Endothelial cell of umbilical vein (primary cell): ENCODE measurements at regions not wholly inside any gene's neighbourhood (a gene's known extent, or its start where the extent isn't known, plus 50 kb on each side); places are given as distances from the start of the nearest gene placed in this dataset.
"Not testable (repeated sequence)": the region's sequence is repeated elsewhere in the genome, so short reads cannot be mapped to it uniquely, and the experiment has no call there.

Source experiments
- BruUV-seq: library from RNA; stranded (reverse); fragments of 400-500 nt; replicated peaks from 2 replicates; lab custom pipeline; 2021; lab: Mats Ljungman, UMichigan
- CTCF ChIA-PET: fragments of 300-600, 350-600 bp; sonication (Branson Sonifier 250); formaldehyde crosslinking; loops from one replicate; lab custom pipeline; 2021; ENCODE audit warnings: antibody characterized with exemption, inconsistent platforms; lab: Charles Lee
- POLR2A ChIA-PET: fragments of 300-600, 350-600 bp; sonication (Branson Sonifier 250); formaldehyde crosslinking; loops from one replicate; lab custom pipeline; 2021; ENCODE audit warnings: antibody characterized with exemption, inconsistent platforms; lab: Charles Lee
- DNase-seq: peaks from one replicate; pipeline ENCODE4 v3.0.0-alpha.2; 2011; ENCODE audit warnings: low read depth, low spot score
- FAIRE-seq: peaks from 2 replicates; lab custom pipeline; 2011; peaks lifted over from hg19 to GRCh38; lab: Jason Lieb, UNC
- H2AFZ ChIP-seq: 2 replicates; pipeline ENCODE4 v1.6.0; 2012; ENCODE audit warnings: low read depth, low read length, control low read depth, inconsistent platforms
- H3K27ac ChIP-seq: 2 replicates; pipeline ENCODE4 v1.5.1; 2011; ENCODE audit warnings: low read depth, mild to moderate bottlenecking, control low read depth, low read length, moderate library complexity; ENCODE audit not compliant: insufficient read depth
- H3K27me3 ChIP-seq, 2 experiments: 2 replicates each; pipeline versions ENCODE4 v1.6.0 to v1.6.1; 2011; ENCODE audit warnings: low read length in 2 of 2, mixed read lengths in 1 of 2; ENCODE audit not compliant: control insufficient read depth in 2 of 2, insufficient read depth in 2 of 2
- H3K36me3 ChIP-seq, 2 experiments: 2 replicates in 1 of 2; 3 replicates in 1 of 2; pipeline ENCODE4 v1.5.1; 2011; ENCODE audit warnings: low read length in 2 of 2, mild to moderate bottlenecking in 1 of 2, moderate library complexity in 1 of 2; ENCODE audit not compliant: control insufficient read depth in 2 of 2, insufficient read depth in 2 of 2; ENCODE audit errors: extremely low read depth in 1 of 2
- H3K4me1 ChIP-seq: 3 replicates; pipeline ENCODE4 v1.5.1; 2011; ENCODE audit warnings: mild to moderate bottlenecking, low read length; ENCODE audit not compliant: control insufficient read depth, insufficient read depth; ENCODE audit errors: extremely low read depth
- H3K4me2 ChIP-seq: 2 replicates; pipeline ENCODE4 v1.6.1; 2011; ENCODE audit warnings: low read length, control low read depth, mixed read lengths; ENCODE audit not compliant: insufficient read depth
- H3K4me3 ChIP-seq, 3 experiments: fragments of 200-600 bp in 1 of 3; sonication (generic), shearing (Covaris generic) in 1 of 3; replicated peaks in 1 of 3; 2 replicates each; pipeline ENCODE4 v1.5.1; 2011 to 2016; ENCODE audit warnings: control low read depth in 3 of 3, low read length in 3 of 3, mild to moderate bottlenecking in 2 of 3, inconsistent platforms in 1 of 3, low read depth in 1 of 3, moderate library complexity in 1 of 3; ENCODE audit not compliant: insufficient read depth in 1 of 3
- H3K79me2 ChIP-seq: 2 replicates; pipeline ENCODE4 v1.6.0; 2012; ENCODE audit warnings: low read length, inconsistent platforms; ENCODE audit not compliant: control insufficient read depth, insufficient read depth
- H3K9ac ChIP-seq: replicated peaks from 2 replicates; pipeline ENCODE3; 2011; ENCODE audit warnings: low read length, control low read depth; ENCODE audit not compliant: insufficient read depth; ENCODE audit errors: extremely low read depth
- H3K9me1 ChIP-seq: replicated peaks from 3 replicates; pipeline ENCODE4 v1.6.0; 2011; ENCODE audit warnings: mild to moderate bottlenecking, low read length; ENCODE audit not compliant: control insufficient read depth, insufficient read depth; ENCODE audit errors: extremely low read depth
- H3K9me3 ChIP-seq: replicated peaks from 2 replicates; pipeline ENCODE4 v1.5.1; 2012; ENCODE audit warnings: low read length, inconsistent platforms; ENCODE audit not compliant: control insufficient read depth, insufficient read depth
- H4K20me1 ChIP-seq: replicated peaks from 2 replicates; pipeline ENCODE3; 2011; ENCODE audit warnings: mild to moderate bottlenecking, low read length; ENCODE audit not compliant: control insufficient read depth, insufficient read depth; ENCODE audit errors: extremely low read depth
- EZH2 ChIP-seq: IDR thresholded peaks from 2 replicates; pipeline ENCODE4 v1.6.1; 2012; ENCODE audit warnings: borderline replicate concordance, low read depth, mild to moderate bottlenecking, moderate library complexity, low read length, inconsistent platforms; ENCODE audit not compliant: severe bottlenecking
- FOS ChIP-seq: IDR thresholded peaks from 2 replicates; pipeline ENCODE4 v1.6.1; 2011; ENCODE audit warnings: mild to moderate bottlenecking, low read length, moderate library complexity, borderline replicate concordance; ENCODE audit not compliant: insufficient read depth
- GATA2 ChIP-seq: IDR thresholded peaks from 2 replicates; pipeline ENCODE4 v1.7.0; 2011; ENCODE audit warnings: low read depth, mild to moderate bottlenecking, moderate library complexity, mixed read lengths, low read length; ENCODE audit not compliant: insufficient read length, insufficient read depth
- JUN ChIP-seq: IDR thresholded peaks from 2 replicates; pipeline ENCODE4 v1.6.1; 2011; ENCODE audit warnings: borderline replicate concordance, low read depth; ENCODE audit not compliant: insufficient read length, insufficient read depth
- MYC ChIP-seq: IDR thresholded peaks from one replicate; pipeline ENCODE4 v1.6.1; 2011; ENCODE audit warnings: mild to moderate bottlenecking, low read depth, low read length
- POLR2A ChIP-seq: IDR thresholded peaks from 2 replicates; pipeline ENCODE4 v1.6.1; 2012; ENCODE audit warnings: low read depth, mild to moderate bottlenecking, control low read depth, low read length
- POLR2AphosphoS5 ChIP-seq: IDR thresholded peaks from 2 replicates; pipeline ENCODE4 v1.6.1; 2012; ENCODE audit warnings: low read depth, mild to moderate bottlenecking, control low read depth, low read length, moderate library complexity; ENCODE audit not compliant: insufficient read depth
- dilution Hi-C: fragments of 300-500 bp; cut with MboI; formaldehyde crosslinking; loops from one replicate; pipeline ENCODE4 v1.15.0; 2019; ENCODE audit warnings: low sequenced_read_pairs; ENCODE audit not compliant: extremely low pct_ligation_motif_present
- intact Hi-C: fragments of 100-400 bp; cut with micrococcal nuclease; formaldehyde crosslinking; loops from one replicate; pipeline ENCODE4 v1.10.0; 2022
- TF ChIP-seq, protein P1 (sequence below): IDR thresholded peaks from 2 replicates; pipeline ENCODE4 v1.6.1; 2011; ENCODE audit not compliant: insufficient read depth, insufficient read length
- TF ChIP-seq, protein P2 (sequence below), 2 donors: IDR thresholded peaks; 1 replicate in 1 of 2; 2 replicates in 1 of 2; pipeline ENCODE4 v1.5.1; 2011; ENCODE audit warnings: low read length in 2 of 2, mild to moderate bottlenecking in 2 of 2, moderate library complexity in 2 of 2, control low read depth in 1 of 2, inconsistent platforms in 1 of 2, low read depth in 1 of 2; ENCODE audit not compliant: insufficient read depth in 1 of 2; ENCODE audit errors: extremely low read depth in 1 of 2

DNA sequence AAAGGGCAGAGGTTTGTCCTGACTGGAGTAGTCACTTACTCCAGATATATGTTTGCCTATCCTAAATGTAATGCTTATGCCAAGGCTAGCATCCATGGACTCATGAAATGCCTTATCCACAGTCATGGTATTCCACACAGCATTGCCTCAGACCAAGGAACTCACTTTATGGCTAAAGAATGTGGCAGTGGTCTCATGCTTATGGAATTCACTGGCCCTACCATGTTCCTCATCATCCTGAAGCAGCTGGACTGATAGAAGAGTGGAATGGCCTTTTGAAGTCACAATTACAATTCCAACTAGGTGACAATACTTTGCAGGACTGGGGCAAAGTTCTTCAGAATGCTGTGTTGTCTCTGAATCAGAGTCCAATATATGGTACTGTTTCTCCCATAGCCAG, 1014.8 kb downstream of the RAPGEF2 start:
- no peak overlapping the region for H3K9ac ChIP-seq
- DNase-seq (no peak), FAIRE-seq (no peak)
- dilution Hi-C loops = no loop called here
- BruUV-seq = no TSS peak
- H3K9me3 ChIP-seq = no peaks in the 10 kb centered on the region
- no peak for TF ChIP-seq MYC
- TF ChIP-seq POLR2A = no peak
- TF ChIP-seq POLR2AphosphoS5 = no peak
- TF ChIP-seq GATA2 = no peak
- TF ChIP-seq, protein P1, sequence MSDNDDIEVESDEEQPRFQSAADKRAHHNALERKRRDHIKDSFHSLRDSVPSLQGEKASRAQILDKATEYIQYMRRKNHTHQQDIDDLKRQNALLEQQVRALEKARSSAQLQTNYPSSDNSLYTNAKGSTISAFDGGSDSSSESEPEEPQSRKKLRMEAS = no peak
- no peak for TF ChIP-seq FOS
- TF ChIP-seq JUN = no peak
- TF ChIP-seq EZH2 = no peak
- TF ChIP-seq, protein P2, sequence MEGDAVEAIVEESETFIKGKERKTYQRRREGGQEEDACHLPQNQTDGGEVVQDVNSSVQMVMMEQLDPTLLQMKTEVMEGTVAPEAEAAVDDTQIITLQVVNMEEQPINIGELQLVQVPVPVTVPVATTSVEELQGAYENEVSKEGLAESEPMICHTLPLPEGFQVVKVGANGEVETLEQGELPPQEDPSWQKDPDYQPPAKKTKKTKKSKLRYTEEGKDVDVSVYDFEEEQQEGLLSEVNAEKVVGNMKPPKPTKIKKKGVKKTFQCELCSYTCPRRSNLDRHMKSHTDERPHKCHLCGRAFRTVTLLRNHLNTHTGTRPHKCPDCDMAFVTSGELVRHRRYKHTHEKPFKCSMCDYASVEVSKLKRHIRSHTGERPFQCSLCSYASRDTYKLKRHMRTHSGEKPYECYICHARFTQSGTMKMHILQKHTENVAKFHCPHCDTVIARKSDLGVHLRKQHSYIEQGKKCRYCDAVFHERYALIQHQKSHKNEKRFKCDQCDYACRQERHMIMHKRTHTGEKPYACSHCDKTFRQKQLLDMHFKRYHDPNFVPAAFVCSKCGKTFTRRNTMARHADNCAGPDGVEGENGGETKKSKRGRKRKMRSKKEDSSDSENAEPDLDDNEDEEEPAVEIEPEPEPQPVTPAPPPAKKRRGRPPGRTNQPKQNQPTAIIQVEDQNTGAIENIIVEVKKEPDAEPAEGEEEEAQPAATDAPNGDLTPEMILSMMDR (IDR thresholded peaks at IDR 0.05; ENCODE audit: extremely low read depth in 1 of 2, insufficient read depth in 1 of 2, low read depth in 1 of 2, low read length in 2 of 2) = no peak
- H3K36me3 ChIP-seq = no peaks in the 10 kb centered on the region
- H3K79me2 ChIP-seq = no peaks in the 10 kb centered on the region
- H3K4me3 ChIP-seq = no peak overlapping the region
- intact Hi-C loops = no loop called here
- no peak overlapping the region for H3K4me2 ChIP-seq
- CTCF ChIA-PET = no interaction called here
- POLR2A ChIA-PET = no interaction called here
- H2AFZ ChIP-seq = no peak overlapping the region
- H3K27ac ChIP-seq = no peak overlapping the region
- H3K27me3 ChIP-seq = no peaks in the 10 kb centered on the region
- no peaks in the 10 kb centered on the region for H3K4me1 ChIP-seq
- H3K9me1 ChIP-seq = no peaks in the 10 kb centered on the region
- no peaks in the 10 kb centered on the region for H4K20me1 ChIP-seq

DNA sequence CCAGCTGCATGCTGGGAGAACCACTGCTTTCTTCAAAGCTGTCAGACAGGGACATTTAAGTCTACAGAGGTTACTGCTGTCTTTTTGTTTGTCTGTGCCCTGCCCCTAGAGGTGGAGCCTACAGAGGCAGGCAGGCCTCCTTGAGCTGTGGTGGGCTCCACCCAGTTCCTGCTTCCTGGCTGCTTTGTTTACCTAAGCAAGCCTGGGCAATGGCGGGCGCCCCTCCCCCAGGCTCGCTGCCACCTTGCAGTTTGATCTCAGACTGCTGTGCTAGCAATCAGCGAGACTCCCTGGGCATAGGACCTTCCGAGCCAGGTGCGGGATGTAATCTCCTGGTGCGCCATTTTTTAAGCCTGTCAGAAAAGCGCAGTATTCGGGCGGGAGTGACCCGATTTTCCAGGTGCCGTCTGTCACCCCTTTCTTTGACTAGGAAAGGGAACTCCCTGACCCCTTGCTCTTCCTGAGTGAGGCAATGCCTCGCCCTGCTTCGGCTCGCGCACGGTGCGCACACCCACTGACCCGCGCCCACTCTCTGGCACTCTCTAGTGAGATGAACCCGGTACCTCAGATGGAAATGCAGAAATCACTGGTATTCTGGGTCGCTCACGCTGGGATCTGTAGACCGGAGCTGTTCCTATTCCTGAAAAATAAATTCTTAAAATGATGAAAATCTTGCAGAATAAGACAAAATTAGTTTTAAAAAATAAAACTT, 1022.9 kb downstream of the RAPGEF2 start:
- H3K4me3 ChIP-seq, H4K20me1 ChIP-seq, intact Hi-C loops, H3K9me1 ChIP-seq, H3K9me3 ChIP-seq, H3K79me2 ChIP-seq, DNase-seq, H3K9ac ChIP-seq, H3K27ac ChIP-seq, H2AFZ ChIP-seq, H3K4me1 ChIP-seq, H3K4me2 ChIP-seq, CTCF ChIA-PET, BruUV-seq, H3K27me3 ChIP-seq, POLR2A ChIA-PET, dilution Hi-C loops, FAIRE-seq, H3K36me3 ChIP-seq: not testable (repeated sequence)
